ENCODE measurements at regions not wholly inside any gene's neighbourhood (a gene's known extent, or its start where the extent isn't known, plus 50 kb on each side); places are given as distances from the start of the nearest gene placed in this dataset.
"Not testable (repeated sequence)": the region's sequence is repeated elsewhere in the genome, so short reads cannot be mapped to it uniquely, and the experiment has no call there.

DNA sequence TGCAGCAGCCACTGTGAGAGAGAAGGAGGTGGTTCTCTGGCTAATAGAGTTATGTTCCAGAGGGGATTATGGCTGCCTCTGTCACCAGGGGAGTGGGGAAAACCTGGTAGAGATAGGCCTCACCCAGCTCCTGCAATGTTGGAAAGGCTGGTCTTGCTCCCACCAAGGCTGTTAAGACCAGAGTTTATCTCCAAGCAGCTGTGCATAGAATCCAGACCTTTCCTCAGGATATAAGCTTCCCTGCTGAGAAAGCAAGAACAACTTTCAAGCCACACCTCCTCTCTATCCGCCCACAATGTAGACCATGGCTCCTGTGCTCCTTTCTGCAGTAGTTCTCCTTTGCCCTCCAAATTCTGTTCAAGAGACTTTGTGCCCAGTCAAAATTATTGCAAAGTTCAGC is 1375.4 kb downstream of the REEP3 start:
- no peak for DNase-seq (ENCODE audit: low read depth)

DNA sequence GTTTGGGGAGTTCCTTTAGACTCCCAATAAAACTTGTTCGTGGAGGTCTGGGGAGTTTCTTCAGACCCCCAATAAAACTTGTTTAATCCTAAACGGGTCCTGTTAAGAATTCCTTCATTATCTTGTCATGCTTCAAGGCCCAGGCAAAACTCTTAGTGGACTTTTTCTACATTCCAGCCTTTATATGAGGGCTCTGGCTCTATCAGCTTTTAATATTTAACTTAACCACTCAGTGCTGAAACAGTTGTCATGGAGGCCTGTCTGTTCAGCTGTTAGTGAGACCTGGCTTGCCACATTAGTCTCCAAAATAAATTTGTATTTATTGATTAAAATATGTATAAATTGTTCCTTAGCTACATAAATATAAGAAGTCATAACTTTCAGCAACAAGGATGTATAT is 1385.1 kb downstream of the REEP3 start:
- not testable (repeated sequence) for DNase-seq (ENCODE audit: low read depth); H3K4me3 ChIP-seq (ENCODE audit: control insufficient read depth, low read depth, low read length)

More for the DNA sequence above, 1375.4 kb downstream of the REEP3 start:
- H3K4me3 ChIP-seq (ENCODE audit: control insufficient read depth, low read depth, low read length): no peak overlapping the region
- TF ChIP-seq, protein P1, sequence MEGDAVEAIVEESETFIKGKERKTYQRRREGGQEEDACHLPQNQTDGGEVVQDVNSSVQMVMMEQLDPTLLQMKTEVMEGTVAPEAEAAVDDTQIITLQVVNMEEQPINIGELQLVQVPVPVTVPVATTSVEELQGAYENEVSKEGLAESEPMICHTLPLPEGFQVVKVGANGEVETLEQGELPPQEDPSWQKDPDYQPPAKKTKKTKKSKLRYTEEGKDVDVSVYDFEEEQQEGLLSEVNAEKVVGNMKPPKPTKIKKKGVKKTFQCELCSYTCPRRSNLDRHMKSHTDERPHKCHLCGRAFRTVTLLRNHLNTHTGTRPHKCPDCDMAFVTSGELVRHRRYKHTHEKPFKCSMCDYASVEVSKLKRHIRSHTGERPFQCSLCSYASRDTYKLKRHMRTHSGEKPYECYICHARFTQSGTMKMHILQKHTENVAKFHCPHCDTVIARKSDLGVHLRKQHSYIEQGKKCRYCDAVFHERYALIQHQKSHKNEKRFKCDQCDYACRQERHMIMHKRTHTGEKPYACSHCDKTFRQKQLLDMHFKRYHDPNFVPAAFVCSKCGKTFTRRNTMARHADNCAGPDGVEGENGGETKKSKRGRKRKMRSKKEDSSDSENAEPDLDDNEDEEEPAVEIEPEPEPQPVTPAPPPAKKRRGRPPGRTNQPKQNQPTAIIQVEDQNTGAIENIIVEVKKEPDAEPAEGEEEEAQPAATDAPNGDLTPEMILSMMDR (conservative IDR thresholded peaks at IDR 0.05; ENCODE audit: control insufficient read depth, insufficient read depth, low read depth, low read length): no peak

DNA sequence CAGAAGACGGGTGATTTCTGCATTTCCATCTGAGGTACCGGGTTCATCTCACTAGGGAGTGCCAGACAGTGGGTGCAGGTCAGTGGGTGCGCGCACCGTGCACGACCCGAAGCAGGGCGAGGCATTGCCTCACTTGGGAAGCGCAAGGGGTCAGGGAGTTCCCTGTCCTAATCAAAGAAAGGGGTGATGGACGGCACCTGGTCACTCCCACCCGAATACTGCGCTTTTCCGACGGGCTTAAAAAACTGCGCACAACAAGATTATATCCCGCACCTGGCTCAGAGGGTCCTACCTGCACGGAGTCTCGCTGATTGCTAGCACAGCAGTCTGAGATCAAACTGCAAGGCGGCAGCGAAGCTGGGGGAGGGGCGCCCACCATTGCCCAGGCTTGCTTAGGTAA is 1403.1 kb downstream of the REEP3 start:
- DNase-seq (ENCODE audit: low read depth); H3K4me3 ChIP-seq (ENCODE audit: control insufficient read depth, low read depth, low read length): not testable (repeated sequence)

DNA sequence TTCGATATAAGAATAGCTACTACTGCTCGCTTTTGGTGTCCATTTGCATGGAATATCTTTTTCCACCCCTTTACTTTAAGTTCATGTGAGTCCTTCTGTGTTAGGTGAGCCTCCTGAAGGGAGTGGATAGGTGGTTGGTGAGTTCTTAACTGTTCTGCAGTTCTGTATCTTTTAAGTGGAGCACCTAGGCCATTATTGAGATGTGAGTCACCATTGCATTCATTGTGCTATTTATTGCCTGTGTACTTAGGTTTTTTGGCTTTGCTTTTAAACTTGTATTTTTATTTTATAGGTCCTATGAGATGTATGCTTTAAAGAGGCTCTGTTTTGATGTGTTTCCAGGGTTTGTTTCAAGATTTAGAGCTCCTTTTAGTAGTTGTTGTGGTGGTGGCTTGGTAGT is 1430.8 kb downstream of the REEP3 start:
- no peak overlapping the region for H3K4me3 ChIP-seq (ENCODE audit: control insufficient read depth, low read depth, low read length)
- TF ChIP-seq, protein P1 (conservative IDR thresholded peaks at IDR 0.05; ENCODE audit: control insufficient read depth, insufficient read depth, low read depth, low read length): no peak
- DNase-seq (ENCODE audit: low read depth): no peak

DNA sequence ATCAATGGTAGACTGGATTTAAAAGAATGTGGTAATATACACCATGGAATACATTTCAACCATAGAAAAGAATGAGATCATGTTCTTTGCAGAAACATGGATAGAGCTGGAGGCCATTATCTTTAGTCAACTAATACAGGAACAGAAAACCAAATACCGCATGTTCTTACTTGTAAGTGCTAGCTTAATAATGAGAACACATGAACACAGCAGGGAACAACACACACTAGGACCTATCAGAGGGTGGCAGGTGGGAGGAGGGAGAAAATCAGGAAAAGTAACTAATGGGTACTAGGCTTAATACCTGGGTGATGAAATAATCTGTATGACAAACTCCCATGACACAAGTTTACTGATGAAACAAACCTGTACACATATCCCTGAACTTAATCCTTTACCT is 1435.2 kb downstream of the REEP3 start:
- no peak for DNase-seq (ENCODE audit: low read depth)
- TF ChIP-seq, protein P1 (conservative IDR thresholded peaks at IDR 0.05; ENCODE audit: control insufficient read depth, insufficient read depth, low read depth, low read length): no peak

DNA sequence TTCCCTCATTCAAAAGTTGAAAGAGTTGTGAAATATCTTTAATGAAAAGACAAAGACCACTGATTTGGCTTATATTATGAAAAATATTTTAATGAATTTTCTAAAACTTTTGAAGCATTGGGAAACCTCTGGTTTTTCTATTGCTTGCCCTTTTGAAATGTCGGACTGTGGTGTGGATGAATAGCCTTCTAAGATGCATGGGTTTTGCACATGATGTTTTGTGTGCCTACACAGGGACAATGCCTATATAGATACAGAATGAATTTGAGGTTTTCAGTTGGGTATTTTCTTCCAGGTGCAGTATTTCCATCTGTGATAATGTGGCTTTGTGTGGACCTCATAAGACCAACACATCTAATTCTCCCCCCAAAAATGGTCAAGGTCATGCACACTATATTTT is 1437.9 kb downstream of the REEP3 start:
- TF ChIP-seq, protein P1 (conservative IDR thresholded peaks at IDR 0.05; ENCODE audit: control insufficient read depth, insufficient read depth, low read depth, low read length): no peak
- no peak overlapping the region for H3K4me3 ChIP-seq (ENCODE audit: control insufficient read depth, low read depth, low read length)
- DNase-seq (ENCODE audit: low read depth): no peak

More for the DNA sequence above, 1435.2 kb downstream of the REEP3 start:
- H3K4me3 ChIP-seq (ENCODE audit: control insufficient read depth, low read depth, low read length): no peak overlapping the region

DNA sequence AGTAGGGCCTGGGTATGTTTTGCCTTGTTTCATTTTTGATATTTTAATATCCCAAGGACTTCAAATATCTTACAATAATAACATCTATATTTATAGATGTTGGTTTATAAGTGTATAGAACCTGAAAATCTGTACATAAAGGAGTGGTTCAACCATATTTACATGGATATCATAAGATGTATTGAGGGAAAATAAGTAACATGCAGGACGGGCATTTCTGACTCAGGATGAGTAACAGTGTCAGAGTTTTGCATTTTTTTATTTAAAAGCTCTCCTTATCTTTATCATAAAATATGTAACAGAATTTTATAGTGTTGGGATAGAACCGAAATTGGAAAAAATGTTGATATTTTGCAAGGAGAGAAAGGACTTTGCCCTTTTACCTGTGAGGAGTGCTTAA is 1438.7 kb downstream of the REEP3 start:
- DNase-seq (ENCODE audit: low read depth): no peak
- TF ChIP-seq, protein P1 (conservative IDR thresholded peaks at IDR 0.05; ENCODE audit: control insufficient read depth, insufficient read depth, low read depth, low read length): no peak
- no peak overlapping the region for H3K4me3 ChIP-seq (ENCODE audit: control insufficient read depth, low read depth, low read length)

DNA sequence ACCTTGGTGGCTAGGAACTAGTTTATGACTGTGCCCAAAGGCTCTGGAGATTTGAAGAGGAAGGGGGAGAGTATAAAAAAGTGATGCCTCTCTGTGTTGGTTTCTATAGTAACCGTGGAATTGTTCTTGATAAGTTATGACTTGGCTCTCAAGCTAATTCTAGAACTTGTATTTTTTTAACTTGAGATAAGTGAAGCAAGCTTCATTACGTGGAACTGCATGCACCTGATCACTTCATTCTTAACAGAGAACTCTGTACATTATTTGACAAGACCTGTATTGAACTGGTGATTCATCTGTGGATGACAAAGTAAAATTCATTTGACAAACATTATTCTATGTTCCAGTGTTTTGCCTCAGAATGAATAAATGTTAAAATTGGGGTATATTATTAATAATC is 1452.2 kb downstream of the REEP3 start:
- no peak for DNase-seq (ENCODE audit: low read depth)
- no peak overlapping the region for H3K4me3 ChIP-seq (ENCODE audit: control insufficient read depth, low read depth, low read length)
- TF ChIP-seq, protein P1 (conservative IDR thresholded peaks at IDR 0.05; ENCODE audit: control insufficient read depth, insufficient read depth, low read depth, low read length): no peak

Measured in fibroblast of mammary gland (primary cell).